Mesendoderm (in vitro differentiated cells): ENCODE measurements at regions not wholly inside any gene's neighbourhood (a gene's known extent, or its start where the extent isn't known, plus 50 kb on each side); places are given as distances from the start of the nearest gene placed in this dataset.
A peak's percentile ranks its signal among the peaks of the same experiment; 100 is the strongest.

Experiments
- DNase-seq: peaks from one replicate; pipeline ENCODE4 v3.0.0; 2013
- H2AK5ac ChIP-seq: 2 replicates; pipeline ENCODE4 v1.6.1; 2013; ENCODE audit warnings: low read length, inconsistent platforms
- H2BK120ac ChIP-seq: 2 replicates; pipeline ENCODE4 v1.6.1; 2013; ENCODE audit warnings: low read depth, mild to moderate bottlenecking, low read length, moderate library complexity, mixed read lengths
- H2BK15ac ChIP-seq: replicated peaks from 2 replicates; pipeline ENCODE4 v1.6.1; 2013; ENCODE audit warnings: low read depth, mild to moderate bottlenecking, moderate library complexity
- H2BK5ac ChIP-seq: 2 replicates; pipeline ENCODE4 v1.6.1; 2013; ENCODE audit warnings: low read length, inconsistent platforms
- H3K18ac ChIP-seq: 2 replicates; pipeline ENCODE4 v1.6.1; 2013; ENCODE audit warnings: mild to moderate bottlenecking, low read length, mixed read lengths
- H3K23ac ChIP-seq: one replicate; pipeline ENCODE4 v1.6.1; 2013; ENCODE audit warnings: low read length
- H3K27ac ChIP-seq: 2 replicates; pipeline ENCODE4 v1.5.1; 2013; ENCODE audit warnings: low read depth, mild to moderate bottlenecking, inconsistent platforms, low read length, moderate library complexity
- H3K27me3 ChIP-seq: 2 replicates; pipeline ENCODE4 v1.6.1; 2013; ENCODE audit warnings: low read length, control low read depth, mild to moderate bottlenecking, inconsistent platforms; ENCODE audit not compliant: insufficient read depth, poor library complexity
- H3K36me3 ChIP-seq: 2 replicates; pipeline ENCODE4 v1.6.1; 2013; ENCODE audit warnings: low read length, inconsistent platforms; ENCODE audit not compliant: control insufficient read depth, insufficient read depth
- H3K4ac ChIP-seq: one replicate; pipeline ENCODE4 v1.6.1; 2013; ENCODE audit warnings: low read depth, mild to moderate bottlenecking, low read length, moderate library complexity
- H3K4me1 ChIP-seq: 2 replicates; pipeline ENCODE4 v1.6.1; 2013; ENCODE audit warnings: low read depth, low read length, inconsistent platforms; ENCODE audit not compliant: control insufficient read depth
- H3K4me2 ChIP-seq: 2 replicates; pipeline ENCODE4 v1.6.1; 2013; ENCODE audit warnings: low read length
- H3K4me3 ChIP-seq: 2 replicates; pipeline ENCODE4 v1.5.1; 2013; ENCODE audit warnings: mild to moderate bottlenecking, low read length
- H3K56ac ChIP-seq: one replicate; pipeline ENCODE4 v1.6.1; 2013; ENCODE audit warnings: low read length
- H3K79me1 ChIP-seq: 2 replicates; pipeline ENCODE4 v1.6.1; 2013; ENCODE audit warnings: low read length, inconsistent platforms
- H3K79me2 ChIP-seq: 2 replicates; pipeline ENCODE4 v1.6.1; 2013; ENCODE audit warnings: mild to moderate bottlenecking, low read length; ENCODE audit not compliant: control insufficient read depth, insufficient read depth
- H3K9ac ChIP-seq: 2 replicates; pipeline ENCODE4 v1.6.1; 2013; ENCODE audit warnings: low read length, inconsistent platforms
- H4K5ac ChIP-seq: one replicate; pipeline ENCODE4 v1.6.1; 2013; ENCODE audit warnings: low read length
- H4K8ac ChIP-seq: one replicate; pipeline ENCODE4 v1.6.1; 2013; ENCODE audit warnings: low read depth, mild to moderate bottlenecking, control low read depth, low read length, moderate library complexity
- WGBS: extraction: QIAGEN DNeasy Blood & Tissue Kit; methylation state at CpG from one replicate; pipeline ENCODE4 v1.1.7; 2013; ENCODE audit warnings: low lambda C conversion rate, missing lambda C conversion rate; ENCODE audit not compliant: insufficient coverage; ENCODE audit errors: extremely low coverage; 5-methylcytosine and 5-hydroxymethylcytosine counted together

DNA sequence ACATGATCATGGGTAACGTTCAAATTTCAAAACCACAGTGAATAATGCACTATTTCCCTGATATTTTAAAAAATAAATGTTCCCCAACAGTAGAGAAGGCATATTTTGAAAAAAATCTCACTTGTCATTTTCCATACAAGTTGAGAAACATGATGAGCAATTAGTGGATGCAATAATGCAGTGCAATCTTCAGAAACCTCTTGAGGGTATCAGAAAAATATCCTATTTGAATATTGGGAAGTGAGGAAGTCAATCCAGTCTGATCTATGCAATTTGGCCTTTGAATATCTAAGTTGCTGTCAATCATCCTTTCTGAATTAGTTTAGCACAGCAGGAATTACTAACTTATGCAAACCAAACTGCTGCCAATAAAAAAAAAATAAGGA is 776.8 kb downstream of the PCDH18 start:
- no peak for DNase-seq
- no peak overlapping the region for H3K27ac ChIP-seq
- H3K4me2 ChIP-seq, result no peak overlapping the region
- H4K5ac ChIP-seq, result no peak overlapping the region
- H3K4me1 ChIP-seq, result no peaks in the 10 kb centered on the region
- no peak overlapping the region for H2AK5ac ChIP-seq
- H4K8ac ChIP-seq, result no peak overlapping the region
- no peak overlapping the region for H2BK120ac ChIP-seq
- WGBS, result no CpG with 5 or more reads among the region's 1 CpG
- H3K56ac ChIP-seq, result no peak overlapping the region
- no peak overlapping the region for H3K9ac ChIP-seq
- H3K4ac ChIP-seq, result no peak overlapping the region
- H3K36me3 ChIP-seq, result no peaks in the 10 kb centered on the region
- no peak overlapping the region for H3K4me3 ChIP-seq
- no peaks in the 10 kb centered on the region for H3K79me1 ChIP-seq
- no peaks in the 10 kb centered on the region for H3K79me2 ChIP-seq
- no peak overlapping the region for H2BK5ac ChIP-seq
- no peak overlapping the region for H2BK15ac ChIP-seq
- no peak overlapping the region for H3K23ac ChIP-seq
- no peak overlapping the region for H3K18ac ChIP-seq
- H3K27me3 ChIP-seq, result no peaks in the 10 kb centered on the region

DNA sequence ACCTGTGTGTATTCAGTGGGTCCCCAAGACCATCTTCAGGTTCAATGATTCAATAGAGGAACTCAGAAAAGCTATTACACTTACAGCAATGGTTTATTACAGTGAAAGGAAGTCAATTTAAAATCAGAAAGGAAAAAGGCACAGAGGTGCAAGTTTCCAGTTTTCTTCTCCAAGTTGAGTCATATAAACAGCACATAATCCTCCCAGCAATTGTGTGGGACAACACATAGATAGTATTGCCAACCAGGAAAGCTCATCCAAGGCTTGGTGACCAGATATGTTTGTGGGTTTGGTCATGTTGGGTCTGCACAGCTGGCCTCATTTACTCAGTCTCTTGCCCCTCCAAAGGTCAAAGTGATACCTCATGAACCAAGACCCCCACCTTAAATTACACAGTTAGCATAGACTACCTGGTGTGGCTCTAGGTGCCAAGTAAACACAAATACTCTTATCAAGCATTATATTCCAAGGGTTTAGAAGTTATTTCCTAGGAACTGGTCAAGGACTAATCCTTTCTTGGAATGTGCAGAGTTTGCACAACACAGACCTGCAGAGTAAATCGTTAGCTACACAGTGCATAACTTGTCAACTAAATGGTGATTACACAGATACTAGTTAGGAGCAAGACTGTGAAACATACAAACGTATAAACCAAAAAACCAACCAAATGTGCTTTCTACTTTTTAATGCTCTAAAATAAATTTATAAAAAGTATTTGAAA is 777.3 kb downstream of the PCDH18 start:
- no peak overlapping the region for H3K4me2 ChIP-seq
- no peaks in the 10 kb centered on the region for H3K36me3 ChIP-seq
- no peak overlapping the region for H3K23ac ChIP-seq
- no peaks in the 10 kb centered on the region for H3K79me1 ChIP-seq
- H2BK120ac ChIP-seq, result peak overlapping the region; percentile 73
- H4K8ac ChIP-seq, result no peak overlapping the region
- no peak for DNase-seq
- no peaks in the 10 kb centered on the region for H3K4me1 ChIP-seq
- no peak overlapping the region for H2AK5ac ChIP-seq
- no peak overlapping the region for H3K9ac ChIP-seq
- H3K27ac ChIP-seq, result no peak overlapping the region
- no peak overlapping the region for H3K4me3 ChIP-seq
- no peak overlapping the region for H2BK15ac ChIP-seq
- H3K56ac ChIP-seq, result no peak overlapping the region
- H3K18ac ChIP-seq, result no peak overlapping the region
- H3K4ac ChIP-seq, result no peak overlapping the region
- WGBS, result no CpG with 5 or more reads among the region's 2 CpGs
- H3K27me3 ChIP-seq, result no peaks in the 10 kb centered on the region
- no peak overlapping the region for H4K5ac ChIP-seq
- no peak overlapping the region for H2BK5ac ChIP-seq
- no peaks in the 10 kb centered on the region for H3K79me2 ChIP-seq

DNA sequence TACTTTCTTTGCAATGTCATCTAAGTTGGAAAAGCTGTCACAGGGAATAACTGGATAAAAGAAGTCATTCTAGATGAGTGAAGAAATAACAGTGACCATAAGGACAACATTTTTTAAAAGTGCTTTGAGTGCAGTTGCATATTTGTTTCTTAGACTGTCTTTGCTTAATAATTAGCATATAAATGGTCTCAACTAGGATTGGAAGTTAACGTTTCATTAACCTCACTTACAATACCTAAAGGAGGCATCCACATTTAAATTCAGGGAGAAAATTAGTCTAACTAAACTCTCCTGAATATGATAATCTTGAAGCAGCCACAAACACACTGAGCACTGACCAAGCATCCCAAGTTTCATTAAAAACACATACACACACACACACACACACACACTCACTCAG is 780.7 kb downstream of the PCDH18 start:
- no peak overlapping the region for H3K4ac ChIP-seq
- no peaks in the 10 kb centered on the region for H3K79me2 ChIP-seq
- no peaks in the 10 kb centered on the region for H3K4me1 ChIP-seq
- no CpG with 5 or more reads among the region's 1 CpG for WGBS
- no peak overlapping the region for H3K27ac ChIP-seq
- H2BK15ac ChIP-seq, result no peak overlapping the region
- H3K79me1 ChIP-seq, result no peaks in the 10 kb centered on the region
- H3K36me3 ChIP-seq, result no peaks in the 10 kb centered on the region
- DNase-seq, result no peak
- H2BK120ac ChIP-seq, result no peak overlapping the region
- no peak overlapping the region for H4K5ac ChIP-seq
- no peak overlapping the region for H2BK5ac ChIP-seq
- H4K8ac ChIP-seq, result no peak overlapping the region
- H2AK5ac ChIP-seq, result no peak overlapping the region
- H3K9ac ChIP-seq, result no peak overlapping the region
- no peak overlapping the region for H3K4me2 ChIP-seq
- no peak overlapping the region for H3K18ac ChIP-seq
- no peak overlapping the region for H3K4me3 ChIP-seq
- H3K27me3 ChIP-seq, result no peaks in the 10 kb centered on the region
- H3K23ac ChIP-seq, result no peak overlapping the region
- H3K56ac ChIP-seq, result no peak overlapping the region

DNA sequence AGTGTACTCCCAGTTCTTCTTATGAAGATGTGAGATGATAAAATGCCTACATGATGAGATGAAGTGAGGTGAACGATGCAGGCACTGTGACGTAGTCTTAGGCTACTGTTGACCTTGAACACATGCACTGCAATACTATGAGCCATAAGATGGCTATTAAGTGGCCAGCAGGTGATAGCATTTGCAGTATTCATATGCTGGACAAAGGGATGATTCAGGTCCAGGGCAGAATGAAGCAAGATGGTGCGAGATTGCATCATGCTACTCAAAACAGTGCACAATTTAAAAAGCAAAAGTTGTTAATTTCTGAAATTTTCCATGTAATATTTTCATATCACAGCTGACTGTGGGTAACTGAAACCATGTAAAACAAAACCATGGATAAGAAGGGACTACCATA is 781.4 kb downstream of the PCDH18 start:
- Histone ChIP-seq H3K56ac (no peak overlapping the region), H2BK5ac (no peak overlapping the region), H3K27me3 (no peaks in the 10 kb centered on the region), H3K4me1 (no peaks in the 10 kb centered on the region), H3K18ac (no peak overlapping the region), H3K36me3 (no peaks in the 10 kb centered on the region), H3K4me2 (no peak overlapping the region), H3K79me2 (no peaks in the 10 kb centered on the region), H4K5ac (no peak overlapping the region), H3K79me1 (no peaks in the 10 kb centered on the region), H2BK15ac (no peak overlapping the region), H3K27ac (no peak overlapping the region), H3K4me3 (no peak overlapping the region), H2AK5ac (no peak overlapping the region), H3K4ac (no peak overlapping the region), H3K23ac (no peak overlapping the region), H2BK120ac (no peak overlapping the region), H3K9ac (no peak overlapping the region), H4K8ac (no peak overlapping the region)
- DNase-seq, result no peak
- no CpG with 5 or more reads among the region's 3 CpGs for WGBS

DNA sequence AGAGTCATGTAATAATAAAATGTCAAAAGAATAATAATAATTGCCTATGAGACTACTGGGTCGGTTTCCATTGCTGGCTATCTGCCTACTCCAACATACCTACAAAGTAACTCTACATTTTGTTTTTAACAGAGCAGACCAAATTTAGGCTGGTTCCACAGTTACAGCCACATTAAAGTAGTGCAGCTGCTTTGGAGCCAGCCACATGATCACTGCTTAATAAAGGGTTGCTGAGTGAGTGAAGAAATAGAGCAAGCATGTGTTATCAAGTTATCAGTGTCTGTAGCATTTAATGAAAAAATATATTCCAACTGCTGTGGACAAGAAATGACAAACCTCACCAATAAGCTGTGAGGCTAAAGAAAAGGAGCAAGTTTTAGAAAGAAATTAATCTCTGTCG is 782.3 kb downstream of the PCDH18 start:
- Histone ChIP-seq H3K9ac (no peak overlapping the region), H3K27me3 (no peaks in the 10 kb centered on the region), H3K36me3 (no peaks in the 10 kb centered on the region), H3K56ac (no peak overlapping the region), H3K23ac (no peak overlapping the region), H3K4me2 (no peak overlapping the region), H4K8ac (no peak overlapping the region), H2BK5ac (no peak overlapping the region), H2BK120ac (no peak overlapping the region), H3K4ac (no peak overlapping the region), H3K27ac (no peak overlapping the region), H2BK15ac (no peak overlapping the region), H3K4me3 (no peak overlapping the region), H3K79me1 (no peaks in the 10 kb centered on the region), H4K5ac (no peak overlapping the region), H2AK5ac (no peak overlapping the region), H3K18ac (no peak overlapping the region), H3K79me2 (no peaks in the 10 kb centered on the region), H3K4me1 (no peaks in the 10 kb centered on the region)
- no peak for DNase-seq
- no CpG with 5 or more reads among the region's 2 CpGs for WGBS

DNA sequence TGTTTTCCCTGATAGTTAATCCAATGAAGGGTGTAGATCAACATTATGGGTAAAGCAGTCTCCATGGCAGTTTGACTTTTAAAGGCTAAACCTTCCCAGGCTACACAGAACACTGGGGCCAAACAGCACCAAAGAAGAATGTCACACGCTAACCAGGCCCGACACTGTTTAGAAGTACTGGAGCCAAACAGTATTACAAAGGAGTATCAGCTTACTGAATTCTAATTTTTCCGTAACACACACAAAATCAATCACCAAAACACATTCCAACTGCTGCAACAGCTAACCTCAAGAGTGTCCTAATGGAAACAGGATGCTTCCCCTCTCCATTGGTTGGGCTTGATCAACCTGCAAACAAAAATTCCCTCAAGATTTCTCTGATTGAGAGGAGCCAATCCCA is 783.5 kb downstream of the PCDH18 start:
- no peak overlapping the region for H3K18ac ChIP-seq
- no peak overlapping the region for H2AK5ac ChIP-seq
- no peak overlapping the region for H4K5ac ChIP-seq
- H3K4me1 ChIP-seq, result no peaks in the 10 kb centered on the region
- no peak for DNase-seq
- H3K56ac ChIP-seq, result no peak overlapping the region
- no peak overlapping the region for H3K27ac ChIP-seq
- H2BK120ac ChIP-seq, result no peak overlapping the region
- H3K27me3 ChIP-seq, result no peaks in the 10 kb centered on the region
- H3K23ac ChIP-seq, result no peak overlapping the region
- no peak overlapping the region for H3K4ac ChIP-seq
- H3K79me1 ChIP-seq, result no peaks in the 10 kb centered on the region
- no peaks in the 10 kb centered on the region for H3K79me2 ChIP-seq
- H3K36me3 ChIP-seq, result no peaks in the 10 kb centered on the region
- H3K4me3 ChIP-seq, result no peak overlapping the region
- H2BK5ac ChIP-seq, result no peak overlapping the region
- H2BK15ac ChIP-seq, result no peak overlapping the region
- H3K9ac ChIP-seq, result no peak overlapping the region
- WGBS, result no CpG with 5 or more reads among the region's 3 CpGs
- H3K4me2 ChIP-seq, result no peak overlapping the region
- no peak overlapping the region for H4K8ac ChIP-seq
